ENCODE measurements at regions not wholly inside any gene's neighbourhood (a gene's known extent, or its start where the extent isn't known, plus 50 kb on each side); places are given as distances from the start of the nearest gene placed in this dataset.

GRCh38 chrY:15535784-15536511 lies 1011.6 kb downstream of the NLGN4Y start:
- TF ChIP-seq CTCF (conservative IDR thresholded peaks at IDR 0.05; ENCODE audit: low read depth in 2 of 2) = no peak
- TF ChIP-seq REST (IDR thresholded peaks at IDR 0.05; ENCODE audit: unreplicated experiment) = no peak
- TF ChIP-seq EZH2 (IDR thresholded peaks at IDR 0.05; ENCODE audit: low read depth, unreplicated experiment) = no peak
- TF ChIP-seq POLR2AphosphoS5 (IDR thresholded peaks at IDR 0.05; ENCODE audit: low read depth) = no peak
